Stimulated activated CD4-positive, alpha-beta T cell treated with anti-CD3 and anti-CD28 coated beads, Interleukin-2, amount 100 ng/mL, for 24 hours (primary cell): ENCODE measurements at regions not wholly inside any gene's neighbourhood (a gene's known extent, or its start where the extent isn't known, plus 50 kb on each side); places are given as distances from the start of the nearest gene placed in this dataset.
"Not testable (repeated sequence)": the region's sequence is repeated elsewhere in the genome, so short reads cannot be mapped to it uniquely, and the experiment has no call there.

Experiments
- DNase-seq, 2 donors: peaks; one replicate each; pipeline ENCODE4 v3.0.0-alpha.2; 2020

- no peak for DNase-seq
Measured at GRCh38 chr12:113561068-113561780, 89.6 kb upstream of the LHX5 start.

DNA sequence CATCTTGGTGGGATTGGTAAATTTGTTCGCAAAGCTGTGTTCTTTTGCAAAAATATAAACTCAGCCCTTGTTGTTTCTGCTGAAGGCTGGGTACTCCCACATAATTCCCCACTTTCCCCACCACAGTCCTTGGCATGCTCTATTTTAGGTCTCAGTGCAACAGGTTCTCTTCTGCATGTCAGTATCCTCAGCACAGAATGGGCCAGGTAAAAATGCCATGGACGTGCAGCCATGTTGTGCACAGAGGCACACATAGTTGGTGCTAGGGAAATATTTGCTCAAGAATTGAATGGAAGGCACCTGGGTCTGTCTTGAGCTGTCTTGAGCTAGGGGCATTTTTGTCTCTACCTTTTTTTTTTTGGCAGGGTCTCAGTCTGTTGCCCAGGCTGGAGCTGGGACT, 87.8 kb upstream of the LHX5 start:
- DNase-seq: no peak

GRCh38 chr12:113555226-113555625, 83.6 kb upstream of the LHX5 start:
- no peak for DNase-seq

GRCh38 chr12:113552760-113553159, 81.1 kb upstream of the LHX5 start:
- DNase-seq: no peak

- DNase-seq: no peak
Measured at GRCh38 chr12:113551563-113551962, 79.9 kb upstream of the LHX5 start.

GRCh38 chr12:113548467-113548866, 76.8 kb upstream of the LHX5 start:
- no peak for DNase-seq

DNA sequence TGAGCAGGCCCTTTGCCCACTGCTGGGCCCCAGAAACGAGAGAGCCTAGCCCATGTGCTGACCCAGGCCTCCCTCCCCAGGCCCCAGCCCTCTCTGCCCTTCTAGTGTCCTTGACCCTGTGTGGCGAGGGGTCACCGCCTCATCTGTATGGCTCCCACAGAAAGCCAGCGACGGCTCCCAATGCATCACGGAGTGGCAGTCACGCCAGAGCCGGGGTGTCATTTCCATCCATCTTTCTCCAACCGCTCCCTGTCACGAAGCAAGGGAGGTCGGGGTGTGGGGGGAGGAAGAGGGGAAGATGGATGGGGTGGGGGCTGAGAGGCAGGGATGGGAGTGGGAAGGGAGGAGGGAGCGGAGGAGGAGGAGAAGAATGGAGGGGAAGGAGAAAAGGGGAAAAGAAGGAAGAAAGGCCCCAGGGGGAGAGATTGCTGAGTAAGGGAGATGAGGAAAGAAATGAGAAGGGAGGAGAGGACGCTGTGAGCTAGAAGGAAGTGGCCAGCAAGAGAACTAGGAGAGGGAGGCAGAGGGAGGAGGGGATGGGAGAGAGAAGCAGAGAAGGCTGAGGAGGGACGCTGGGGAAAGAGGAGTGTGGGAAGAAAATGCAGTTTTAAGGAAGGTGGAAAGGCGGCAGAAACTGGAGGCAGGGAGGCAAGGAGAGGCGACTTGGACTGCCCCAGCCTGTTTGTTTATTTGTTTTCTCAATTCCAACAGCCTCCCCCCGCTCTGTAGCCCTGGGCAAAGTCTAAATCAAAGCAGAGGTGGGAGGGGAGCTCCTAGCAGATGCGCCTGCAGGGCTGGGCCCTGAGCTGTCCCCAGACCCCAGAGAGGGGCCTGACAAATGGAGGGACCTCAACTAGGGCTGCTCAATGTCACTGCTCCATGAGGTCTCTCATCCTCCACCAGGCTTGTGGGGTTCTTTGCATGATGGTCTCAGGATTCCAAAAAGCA, 75.5 kb upstream of the LHX5 start:
- no peak for DNase-seq

- peak in 1 of 2 donors; percentile 2 for DNase-seq
Measured at GRCh38 chr12:113537751-113538087, 66.0 kb upstream of the LHX5 start.

DNA sequence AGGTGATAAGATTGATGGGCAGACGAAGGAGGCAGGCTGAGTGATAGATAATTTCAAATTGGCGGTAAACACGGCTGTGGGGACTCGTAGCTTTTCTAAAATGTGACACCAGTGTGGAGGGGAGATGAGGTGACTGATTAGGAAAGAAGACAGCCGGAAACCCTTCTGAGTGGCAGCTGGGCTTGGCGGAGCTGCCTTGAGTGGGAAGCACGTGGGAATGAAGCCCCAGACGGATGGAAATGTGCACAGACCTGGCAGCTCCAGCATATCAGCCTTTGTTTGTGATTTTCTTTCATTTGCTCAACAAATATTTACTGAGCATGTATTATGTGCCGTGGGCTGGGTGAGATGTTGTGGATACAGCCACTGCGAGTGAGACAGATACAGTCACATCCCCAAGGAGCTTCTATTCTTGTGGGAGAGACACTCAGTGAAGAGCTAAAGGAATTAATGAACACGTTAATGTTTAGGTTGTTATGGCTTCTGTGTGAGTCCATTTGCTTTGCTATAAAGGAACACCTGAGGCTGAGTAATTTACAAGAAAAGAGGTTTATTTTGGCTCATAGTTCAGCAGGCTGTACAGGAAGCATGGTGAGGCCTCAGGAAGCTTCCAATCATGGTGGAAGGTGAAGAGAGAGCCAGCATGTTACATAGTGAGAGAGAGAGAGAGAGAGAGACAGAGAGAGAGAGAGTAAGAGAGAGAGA, 65.5 kb upstream of the LHX5 start:
- no peak for DNase-seq

DNA sequence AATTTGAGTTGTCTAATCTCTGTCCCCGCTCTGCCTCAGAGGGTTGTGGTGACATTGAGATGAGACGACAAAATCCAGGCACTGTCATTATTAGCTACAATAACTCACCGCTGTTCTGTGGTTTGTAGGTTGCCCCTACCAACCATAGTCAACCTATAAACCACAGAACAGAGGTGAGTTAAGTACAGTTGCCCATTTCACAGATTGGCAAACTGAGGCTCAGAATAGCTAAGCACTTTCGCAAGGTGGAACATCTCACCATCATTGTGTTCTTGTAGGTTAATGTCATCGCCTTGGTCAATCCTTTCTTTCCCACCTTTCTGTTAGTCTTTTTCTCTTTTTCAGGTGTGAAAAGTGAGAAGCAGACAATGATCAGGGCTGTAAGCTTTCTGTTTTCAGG, 63.4 kb upstream of the LHX5 start:
- no peak for DNase-seq

- DNase-seq: no peak
Measured at GRCh38 chr12:113534555-113534954, 62.9 kb upstream of the LHX5 start.

- no peak for DNase-seq
Measured at GRCh38 chr12:113533842-113534375, 62.2 kb upstream of the LHX5 start.

DNA sequence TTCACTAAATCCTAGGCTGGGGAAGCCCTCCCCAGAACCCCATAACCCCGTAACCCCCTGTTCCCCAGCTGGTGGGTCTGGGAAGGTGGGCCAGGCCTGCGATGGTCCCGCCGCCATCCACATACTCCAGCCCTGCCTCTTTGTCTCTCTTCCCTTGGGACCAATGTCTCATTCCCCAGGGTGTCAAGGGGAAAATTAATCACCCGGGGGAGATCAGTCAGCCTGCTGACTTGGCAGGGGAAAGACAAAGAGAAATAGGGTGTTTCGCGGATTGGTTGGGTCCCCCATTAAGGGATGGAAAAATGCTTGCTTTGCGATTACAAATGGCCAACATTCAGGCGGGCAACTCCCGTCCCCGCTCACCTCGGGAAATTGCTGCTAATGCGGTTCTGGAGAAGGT, 60.6 kb upstream of the LHX5 start:
- no peak for DNase-seq

GRCh38 chr12:113531073-113531472, 59.4 kb upstream of the LHX5 start:
- DNase-seq: not testable (repeated sequence)

- DNase-seq: no peak
Measured at GRCh38 chr12:113528606-113529293, 57.1 kb upstream of the LHX5 start.

- DNase-seq: no peak
Measured at GRCh38 chr12:113525066-113525465, 53.4 kb upstream of the LHX5 start.

DNA sequence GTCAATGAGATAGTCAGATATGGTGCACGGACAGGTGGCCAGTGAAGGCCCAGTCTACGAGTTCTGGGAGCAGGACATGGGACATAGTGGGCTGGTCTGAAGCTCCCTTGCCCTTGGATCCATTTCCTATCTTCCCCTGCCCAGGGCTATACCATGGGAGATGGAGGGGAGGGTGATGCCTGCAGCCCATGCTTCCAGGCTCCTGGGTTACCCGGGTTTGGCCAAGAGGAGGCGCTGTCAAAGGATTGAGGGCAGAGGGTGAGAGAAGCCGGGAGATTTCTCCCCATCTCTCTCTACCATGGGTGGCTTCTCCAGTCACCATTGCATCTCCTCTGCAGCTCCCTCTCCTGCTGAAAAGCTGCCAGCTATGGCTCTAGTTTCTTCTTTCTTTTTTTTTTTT, 52.8 kb upstream of the LHX5 start:
- no peak for DNase-seq

DNA sequence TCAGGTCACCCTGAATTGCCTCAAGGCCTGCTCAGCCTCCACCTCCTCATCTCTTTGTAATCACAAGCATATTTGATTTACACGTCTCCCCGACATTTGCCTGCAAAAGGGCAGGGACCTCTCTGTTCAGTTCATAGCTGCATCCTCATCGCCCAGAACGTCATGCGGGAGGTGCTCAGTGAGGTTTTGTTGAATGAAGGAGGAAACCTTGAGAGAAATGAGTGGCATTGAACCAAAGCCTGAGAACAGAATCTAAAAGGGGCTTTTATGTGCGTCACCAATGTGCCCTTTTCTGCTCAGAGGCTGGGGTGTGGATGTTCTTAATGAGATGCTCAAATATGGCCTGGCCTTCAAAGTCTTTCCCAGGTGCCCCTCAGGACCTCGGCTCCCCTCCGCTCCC, 50.0 kb upstream of the LHX5 start:
- DNase-seq: no peak
